NT2/D1 (cell line): ENCODE measurements at regions not wholly inside any gene's neighbourhood (a gene's known extent, or its start where the extent isn't known, plus 50 kb on each side); places are given as distances from the start of the nearest gene placed in this dataset.

Source experiments
- DNase-seq: peaks from one replicate; pipeline ENCODE4 v3.0.0-alpha.2; 2011; ENCODE audit warnings: low read depth, low spot score
- H3K27me3 ChIP-seq: 2 replicates; pipeline ENCODE4 v1.6.0; 2011; ENCODE audit warnings: mild to moderate bottlenecking; ENCODE audit not compliant: insufficient read length, insufficient read depth
- H3K36me3 ChIP-seq: 2 replicates; pipeline ENCODE4 v1.6.1; 2011; ENCODE audit warnings: mild to moderate bottlenecking, low read length, mixed read lengths; ENCODE audit not compliant: insufficient read depth, insufficient read length
- H3K4me1 ChIP-seq: 2 replicates; pipeline ENCODE4 v1.5.1; 2011; ENCODE audit not compliant: insufficient read depth, insufficient read length
- H3K4me3 ChIP-seq: 2 replicates; pipeline ENCODE4 v1.5.1; 2011; ENCODE audit warnings: low read depth; ENCODE audit not compliant: insufficient read length
- H3K9ac ChIP-seq: 2 replicates; pipeline ENCODE4 v1.6.0; 2011; ENCODE audit warnings: low read depth; ENCODE audit not compliant: insufficient read length
- H3K9me3 ChIP-seq: 2 replicates; pipeline ENCODE4 v1.5.1; 2011; ENCODE audit warnings: mild to moderate bottlenecking, low read length; ENCODE audit not compliant: insufficient read depth
- SUZ12 ChIP-seq: IDR thresholded peaks from 2 replicates; pipeline ENCODE4 v1.6.1; 2011; ENCODE audit not compliant: insufficient read length, insufficient read depth; ENCODE audit errors: extremely low read depth
- YY1 ChIP-seq: IDR thresholded peaks from 2 replicates; pipeline ENCODE4 v1.6.1; 2011; ENCODE audit not compliant: insufficient read length, insufficient read depth
- ZNF274 ChIP-seq: IDR thresholded peaks from 2 replicates; pipeline ENCODE4 v1.6.1; 2011; ENCODE audit warnings: mild to moderate bottlenecking, low read depth, low read length

DNA sequence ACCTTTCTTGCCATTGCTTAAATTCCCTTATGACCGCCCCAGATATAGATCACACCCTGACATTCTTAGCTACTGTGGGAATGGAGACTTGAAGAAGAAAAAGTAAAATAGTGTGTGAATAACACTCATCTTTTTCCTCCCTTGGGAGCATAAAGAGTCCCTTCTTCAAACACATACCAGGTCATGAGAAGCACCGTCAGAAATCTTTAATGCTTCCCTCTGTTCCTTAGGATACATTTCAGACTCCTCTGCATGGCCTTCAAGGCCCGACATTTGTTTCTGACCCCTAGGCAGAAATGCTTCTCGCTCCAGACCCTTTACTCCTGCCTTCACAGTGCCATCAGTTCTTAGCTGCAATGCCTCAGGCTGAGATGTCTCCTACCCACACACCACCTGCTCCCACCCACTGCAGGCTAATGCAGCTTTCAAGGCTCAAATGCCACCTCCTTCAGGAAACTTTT is 143.8 kb upstream of the IL12A start:
- no peaks in the 10 kb centered on the region for H3K36me3 ChIP-seq
- no peaks in the 10 kb centered on the region for H3K27me3 ChIP-seq
- H3K9me3 ChIP-seq, result peaks cover 11% of the 10 kb centered on the region
- no peak for DNase-seq
- TF ChIP-seq SUZ12, result no peak
- TF ChIP-seq ZNF274, result no peak
- no peak for TF ChIP-seq YY1
- H3K4me3 ChIP-seq, result no peak overlapping the region
- no peak overlapping the region for H3K9ac ChIP-seq
- H3K4me1 ChIP-seq, result no peaks in the 10 kb centered on the region

DNA sequence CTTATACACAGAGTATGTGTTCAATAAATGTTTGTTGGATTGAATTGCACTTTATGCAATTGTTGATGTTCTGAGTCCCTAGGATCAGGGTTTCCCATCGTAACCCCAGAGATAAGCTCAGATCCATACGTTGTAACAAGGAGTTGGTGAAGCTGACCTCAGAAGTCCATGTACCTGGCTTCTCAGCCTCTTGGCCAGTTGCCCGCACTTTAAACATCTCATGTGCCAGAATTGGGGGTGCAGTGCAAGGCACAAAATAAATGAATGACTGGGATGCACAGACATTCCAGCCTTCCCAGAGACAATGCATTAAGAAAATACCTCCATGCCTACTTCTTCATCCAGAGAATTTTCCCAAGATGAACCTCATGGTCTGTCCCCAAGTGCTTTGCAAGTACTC is 142.9 kb upstream of the IL12A start:
- Histone ChIP-seq H3K4me1 (no peaks in the 10 kb centered on the region), H3K36me3 (no peaks in the 10 kb centered on the region), H3K9me3 (peaks cover 11% of the 10 kb centered on the region), H3K27me3 (no peaks in the 10 kb centered on the region), H3K9ac (no peak overlapping the region), H3K4me3 (no peak overlapping the region)
- TF ChIP-seq YY1, result no peak
- TF ChIP-seq ZNF274, result no peak
- no peak for TF ChIP-seq SUZ12
- DNase-seq, result no peak

DNA sequence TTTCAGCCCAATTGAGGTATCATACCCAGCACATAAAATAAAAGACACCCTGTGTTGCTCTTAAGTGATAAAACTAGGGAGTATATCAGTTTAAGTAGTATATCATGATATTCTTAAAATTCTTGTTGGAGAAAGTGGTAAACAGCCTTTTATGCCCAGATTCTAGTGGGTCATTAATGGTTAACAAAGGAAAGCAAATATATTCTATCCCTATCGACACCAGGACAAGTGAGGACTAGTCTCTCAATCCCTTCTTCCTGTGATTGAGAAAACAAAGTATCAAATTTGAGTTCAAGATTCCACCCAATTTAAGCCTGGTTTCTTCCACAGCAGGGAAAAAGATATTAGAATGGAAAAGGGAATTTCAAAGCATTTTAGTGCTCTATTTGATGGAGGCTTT is 142.4 kb upstream of the IL12A start:
- Histone ChIP-seq H3K9ac (no peak overlapping the region), H3K4me3 (no peak overlapping the region), H3K4me1 (no peaks in the 10 kb centered on the region), H3K9me3 (peaks cover 11% of the 10 kb centered on the region), H3K36me3 (no peaks in the 10 kb centered on the region), H3K27me3 (no peaks in the 10 kb centered on the region)
- no peak for DNase-seq
- TF ChIP-seq SUZ12, result no peak
- no peak for TF ChIP-seq YY1
- no peak for TF ChIP-seq ZNF274

DNA sequence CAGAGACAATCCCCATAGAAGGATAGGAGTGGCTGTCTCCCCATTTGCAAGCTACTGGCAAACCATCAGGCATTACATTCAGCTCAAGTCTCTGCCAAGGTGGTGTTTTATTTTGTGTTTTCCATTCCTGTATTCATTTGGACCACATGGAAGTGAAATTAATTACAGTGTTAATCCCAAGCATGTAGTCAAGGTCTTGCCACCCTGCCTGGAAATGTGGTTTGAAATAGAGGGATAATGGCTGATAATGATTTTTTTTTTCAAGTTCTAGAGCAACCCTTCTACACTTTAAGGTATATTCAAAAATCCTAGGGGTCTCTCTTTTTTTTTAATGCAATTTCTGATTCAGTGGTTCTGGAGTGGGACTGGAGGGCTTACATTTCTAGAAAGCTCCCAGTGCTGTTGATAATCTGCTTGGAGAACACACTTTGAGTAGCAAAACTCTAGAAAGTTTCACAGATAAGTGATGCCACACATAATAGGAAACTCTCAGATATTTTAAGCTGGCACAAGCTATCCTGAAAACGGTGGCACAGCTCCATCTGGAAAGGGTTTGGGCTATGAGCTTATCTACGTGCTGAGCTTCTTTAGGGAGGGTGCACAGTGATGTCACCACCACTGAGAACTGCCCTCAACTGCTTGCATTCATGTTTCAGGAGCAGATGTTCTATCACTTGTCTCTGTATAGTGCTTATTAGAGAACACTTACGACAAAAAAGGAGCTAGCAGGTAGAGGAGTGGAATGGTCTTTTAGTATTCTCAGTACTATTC is 140.1 kb upstream of the IL12A start:
- no peak for DNase-seq
- H3K27me3 ChIP-seq, result no peaks in the 10 kb centered on the region
- peaks cover 3% of the 10 kb centered on the region for H3K4me1 ChIP-seq

DNA sequence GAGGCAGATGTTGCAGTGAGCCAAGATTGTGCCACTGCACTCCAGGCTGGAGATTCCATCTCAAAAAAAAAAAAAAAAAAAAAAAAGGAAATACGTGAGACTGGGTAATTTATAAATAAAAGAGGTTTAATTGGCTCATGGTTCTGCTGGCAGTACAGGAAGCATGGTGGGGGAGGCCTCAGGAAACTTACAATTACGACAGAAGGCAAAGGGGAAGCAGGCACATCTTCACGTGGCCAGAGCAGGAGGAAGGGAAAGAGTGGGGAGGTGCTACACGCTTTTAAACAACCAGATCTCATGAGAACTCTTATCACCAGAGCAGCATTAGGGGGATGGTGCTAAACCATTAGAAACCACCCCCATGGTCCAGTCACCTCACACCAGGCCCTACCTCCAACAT is 138.2 kb upstream of the IL12A start:
- no peaks in the 10 kb centered on the region for H3K27me3 ChIP-seq
- DNase-seq, result no peak
- no peak overlapping the region for H3K4me3 ChIP-seq
- H3K36me3 ChIP-seq, result no peaks in the 10 kb centered on the region
- no peak for TF ChIP-seq YY1
- no peak for TF ChIP-seq ZNF274
- no peak for TF ChIP-seq SUZ12
- H3K4me1 ChIP-seq, result peaks cover 3% of the 10 kb centered on the region
- no peak overlapping the region for H3K9ac ChIP-seq
- H3K9me3 ChIP-seq, result peaks cover 11% of the 10 kb centered on the region

More for the DNA sequence above, 140.1 kb upstream of the IL12A start:
- H3K9ac ChIP-seq, result no peak overlapping the region
- H3K9me3 ChIP-seq, result peaks cover 11% of the 10 kb centered on the region
- H3K36me3 ChIP-seq, result no peaks in the 10 kb centered on the region
- no peak for TF ChIP-seq YY1
- TF ChIP-seq ZNF274, result no peak
- TF ChIP-seq SUZ12, result no peak
- H3K4me3 ChIP-seq, result no peak overlapping the region

DNA sequence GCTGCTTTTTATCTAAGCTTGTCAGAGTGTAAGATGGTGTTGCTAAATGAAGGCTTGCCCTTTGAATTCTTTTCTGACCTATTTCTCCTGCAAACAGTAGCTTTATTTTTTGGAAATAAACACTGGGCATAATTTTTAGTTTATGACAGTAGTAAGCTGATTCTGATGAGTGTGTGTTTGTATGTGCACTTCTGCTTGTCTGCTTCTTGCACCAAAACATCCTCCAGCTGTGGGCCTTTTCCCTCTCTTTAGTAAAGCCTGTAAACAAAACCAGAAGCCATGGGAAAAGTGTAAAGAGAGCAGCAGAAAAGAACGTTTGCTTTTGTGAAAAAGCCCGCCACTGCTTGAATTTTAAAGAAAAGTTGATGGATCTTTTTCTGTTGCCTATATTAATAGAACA is 136.4 kb upstream of the IL12A start:
- H3K4me3 ChIP-seq, result no peak overlapping the region
- TF ChIP-seq ZNF274, result no peak
- no peak for TF ChIP-seq YY1
- no peak for TF ChIP-seq SUZ12
- H3K27me3 ChIP-seq, result no peaks in the 10 kb centered on the region
- no peaks in the 10 kb centered on the region for H3K36me3 ChIP-seq
- peaks cover 11% of the 10 kb centered on the region for H3K9me3 ChIP-seq
- H3K9ac ChIP-seq, result no peak overlapping the region
- DNase-seq, result no peak
- H3K4me1 ChIP-seq, result peaks cover 3% of the 10 kb centered on the region

DNA sequence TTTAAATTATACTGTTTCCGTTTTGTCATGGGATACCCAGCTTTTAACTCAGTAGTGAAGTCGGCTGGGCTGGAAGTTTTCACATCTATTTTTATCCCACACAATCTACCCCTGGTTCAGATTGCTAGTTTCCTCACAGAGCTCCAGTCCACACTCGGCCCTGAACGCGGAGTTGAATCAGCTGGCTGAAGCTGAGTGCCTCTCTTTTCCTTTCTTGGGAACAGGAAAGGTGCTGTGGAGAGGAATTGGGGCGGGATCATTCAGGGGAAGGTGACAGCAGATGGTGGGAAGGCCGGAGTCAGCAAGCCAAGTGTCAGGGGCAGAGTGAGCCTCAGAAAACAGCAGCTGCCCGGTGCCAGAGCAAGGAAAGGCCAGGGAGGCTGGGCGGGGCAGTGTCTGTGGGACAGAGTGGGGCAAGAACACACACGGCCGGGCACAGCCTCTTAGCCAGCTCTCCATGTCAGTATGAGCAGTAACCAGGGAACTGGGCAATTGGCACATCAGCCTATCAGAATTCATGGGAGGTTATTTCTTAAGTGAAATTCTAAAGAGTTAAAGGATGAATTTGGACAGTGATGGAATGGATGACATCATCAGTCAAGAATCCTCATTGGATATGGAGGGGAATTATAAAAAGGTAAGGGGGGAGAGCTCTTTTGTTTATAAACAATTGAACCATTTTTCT is 135.7 kb upstream of the IL12A start:
- peaks cover 11% of the 10 kb centered on the region for H3K9me3 ChIP-seq
- H3K9ac ChIP-seq, result no peak overlapping the region
- H3K36me3 ChIP-seq, result no peaks in the 10 kb centered on the region
- no peak overlapping the region for H3K4me3 ChIP-seq
- no peak for TF ChIP-seq ZNF274
- TF ChIP-seq SUZ12, result no peak
- TF ChIP-seq YY1, result no peak
- no peak for DNase-seq
- H3K27me3 ChIP-seq, result no peaks in the 10 kb centered on the region
- peaks cover 3% of the 10 kb centered on the region for H3K4me1 ChIP-seq

DNA sequence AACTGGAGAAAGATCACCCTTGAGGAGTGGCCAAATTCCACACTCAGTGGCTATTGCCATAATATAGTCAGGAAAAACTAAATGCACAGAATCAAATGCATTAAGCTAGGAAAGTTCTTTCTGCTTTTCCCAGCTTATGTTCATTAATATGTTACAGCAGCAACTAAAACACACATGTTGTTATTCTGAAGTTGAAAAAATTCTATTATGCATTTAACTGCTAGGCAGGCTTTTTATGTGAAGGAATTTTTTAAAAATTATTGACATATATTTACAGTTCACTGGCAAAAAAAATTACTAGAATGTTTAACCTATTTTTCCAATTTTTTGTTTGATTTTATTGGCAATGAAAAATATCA is 135.2 kb upstream of the IL12A start:
- DNase-seq, result no peak
- H3K27me3 ChIP-seq, result no peaks in the 10 kb centered on the region
- no peak for TF ChIP-seq ZNF274
- TF ChIP-seq YY1, result no peak
- no peak for TF ChIP-seq SUZ12
- H3K4me3 ChIP-seq, result no peak overlapping the region
- H3K4me1 ChIP-seq, result peaks cover 3% of the 10 kb centered on the region
- peaks cover 5% of the 10 kb centered on the region; the same call in 1 of the 2 replicates for H3K9me3 ChIP-seq
- H3K9ac ChIP-seq, result no peak overlapping the region
- no peaks in the 10 kb centered on the region for H3K36me3 ChIP-seq
